ENCODE measurements at regions not wholly inside any gene's neighbourhood (a gene's known extent, or its start where the extent isn't known, plus 50 kb on each side); places are given as distances from the start of the nearest gene placed in this dataset.
"Not testable (repeated sequence)": the region's sequence is repeated elsewhere in the genome, so short reads cannot be mapped to it uniquely, and the experiment has no call there.

DNA sequence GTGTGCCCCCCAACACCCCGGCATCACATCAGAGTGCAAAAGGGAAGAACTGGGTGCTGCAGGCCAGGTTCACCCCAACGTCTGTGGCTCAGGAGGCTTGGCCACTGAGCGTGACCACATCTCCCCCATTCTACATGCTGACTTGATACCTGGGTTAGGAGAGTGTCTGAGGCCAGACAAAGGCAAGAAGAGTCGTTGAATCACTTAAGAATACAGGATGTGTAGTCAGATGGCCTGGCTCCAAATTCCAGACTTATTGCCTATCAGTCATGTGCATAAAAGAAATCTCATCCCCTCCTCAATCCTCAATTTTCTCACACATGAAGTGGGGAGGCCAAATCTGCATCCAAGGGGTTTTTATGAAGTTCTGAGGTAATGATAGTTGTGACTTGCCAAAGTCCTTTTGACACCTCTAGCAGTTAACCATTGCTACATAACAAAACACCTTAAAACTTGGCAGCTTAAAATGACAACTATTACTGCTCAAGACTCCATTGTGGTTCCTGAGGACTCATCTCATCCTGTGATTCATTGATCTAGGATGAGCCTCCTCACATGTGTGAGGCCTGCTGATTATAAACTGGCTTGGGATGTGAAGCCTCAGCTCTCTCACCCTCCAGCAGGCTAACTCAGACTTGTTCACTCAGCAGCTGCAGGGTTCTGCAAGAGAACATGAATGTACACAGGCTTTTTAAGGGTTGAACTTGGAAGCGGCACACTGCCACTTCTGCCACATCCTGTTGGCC lies 138.8 kb upstream of the TLE3 start:
- no peak for DNase-seq

DNA sequence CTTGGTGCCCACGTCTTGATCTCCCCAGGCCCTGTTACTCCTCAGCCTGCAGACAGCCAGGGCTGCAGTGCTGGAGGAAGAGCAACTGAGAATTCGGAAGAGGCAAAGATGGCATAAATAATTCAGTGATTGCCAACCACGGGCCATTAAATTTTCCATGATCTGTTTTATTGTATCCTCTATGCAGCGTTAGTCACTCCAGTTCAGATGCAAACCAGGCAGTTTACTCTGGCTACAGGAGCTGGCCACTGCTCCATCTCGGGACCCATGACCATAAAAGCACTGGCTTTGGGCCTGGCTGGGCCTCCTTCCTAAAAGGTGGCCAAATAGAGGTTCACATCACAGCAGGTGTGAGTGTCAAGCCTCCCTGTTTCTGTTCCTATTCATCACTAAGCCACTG lies 137.6 kb upstream of the TLE3 start:
- DNase-seq = no peak

DNA sequence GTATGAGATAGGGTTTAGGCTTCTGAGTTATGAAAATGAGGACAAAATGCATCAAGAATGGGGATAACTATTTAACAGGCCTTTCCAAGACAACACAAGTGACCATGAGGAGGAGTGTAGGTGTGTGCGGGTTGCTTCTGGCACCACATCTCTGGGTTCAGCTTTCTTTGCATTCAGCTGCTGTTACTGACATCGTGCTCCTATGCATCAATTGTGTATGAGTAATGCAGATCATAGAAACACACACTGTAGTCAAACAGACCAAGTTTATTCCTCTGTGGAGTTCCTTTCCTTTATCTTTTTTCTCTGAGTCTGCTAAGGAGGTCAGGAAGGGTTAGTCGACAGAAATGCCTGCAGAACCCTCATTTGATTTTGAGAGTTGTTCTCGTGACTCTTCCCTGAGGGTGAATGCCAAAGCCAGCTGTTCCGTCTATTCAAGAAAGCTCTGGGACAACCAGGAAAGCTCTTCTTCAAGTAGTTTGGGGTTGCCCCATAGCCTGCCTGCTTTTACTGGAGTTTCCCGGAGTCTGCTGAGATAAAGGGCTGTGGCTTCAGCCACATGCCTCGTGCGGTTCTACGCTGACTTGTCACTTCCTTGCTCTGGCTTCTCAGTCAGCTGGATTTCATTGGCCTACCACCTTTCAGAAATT lies 136.7 kb upstream of the TLE3 start:
- DNase-seq = no peak

DNA sequence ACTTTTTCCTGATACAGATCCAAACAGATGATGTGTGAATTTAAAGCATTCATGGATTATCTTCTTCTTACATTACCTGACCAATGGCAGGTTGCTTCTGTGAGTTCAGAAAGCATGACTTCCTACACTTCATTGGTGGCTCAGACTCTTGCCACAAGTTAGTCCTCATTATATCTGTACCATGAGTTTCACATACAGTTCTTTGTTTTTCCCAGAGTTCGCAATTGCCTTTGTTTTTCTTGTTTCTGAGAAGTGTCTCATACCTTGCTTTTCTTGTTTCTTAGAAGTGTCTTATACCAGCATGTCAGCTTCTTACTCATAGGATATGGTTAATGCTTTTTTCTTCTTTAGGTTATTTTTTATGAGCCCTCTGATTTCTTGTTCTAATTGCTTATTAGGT lies 133.8 kb upstream of the TLE3 start:
- no peak for DNase-seq

DNA sequence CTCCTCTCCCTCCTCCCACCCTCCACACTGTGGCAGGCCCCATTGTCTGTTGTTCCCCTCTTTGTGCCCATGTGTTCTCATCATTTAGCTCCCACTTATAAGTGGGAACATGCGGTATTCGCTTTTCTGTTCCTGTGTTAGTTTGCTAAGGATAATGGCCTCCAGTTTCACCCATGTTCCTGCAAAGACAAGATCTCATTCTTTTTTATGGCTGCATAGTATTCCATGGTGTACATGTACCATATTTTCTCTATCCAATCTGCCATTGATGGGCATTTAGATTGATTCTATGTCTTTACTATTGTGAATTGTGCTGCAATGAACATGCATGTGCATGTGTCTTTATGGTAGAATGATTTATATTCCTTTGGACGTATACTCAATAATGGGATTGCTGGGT lies 130.2 kb upstream of the TLE3 start:
- DNase-seq = not testable (repeated sequence)

DNA sequence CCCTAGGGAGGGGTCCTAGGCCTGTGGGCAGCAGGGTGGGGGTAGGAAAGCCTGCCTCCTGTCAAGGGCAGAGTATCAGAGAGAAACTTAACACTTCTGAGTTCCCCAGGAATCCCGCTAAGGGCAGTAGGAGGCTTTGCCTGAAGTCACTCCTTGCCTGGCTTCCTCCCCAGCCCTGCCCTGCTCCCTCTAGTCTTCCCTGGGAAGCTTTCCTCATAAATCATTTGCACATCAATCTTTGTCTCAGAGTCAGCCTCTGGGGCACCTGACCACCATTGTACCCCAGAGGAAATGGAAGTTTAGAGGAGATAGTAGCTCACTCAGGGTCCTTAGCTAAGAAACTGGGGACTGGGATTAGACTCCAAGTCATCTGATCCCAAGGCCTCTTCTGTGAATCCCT lies 129.4 kb upstream of the TLE3 start:
- no peak for DNase-seq

DNA sequence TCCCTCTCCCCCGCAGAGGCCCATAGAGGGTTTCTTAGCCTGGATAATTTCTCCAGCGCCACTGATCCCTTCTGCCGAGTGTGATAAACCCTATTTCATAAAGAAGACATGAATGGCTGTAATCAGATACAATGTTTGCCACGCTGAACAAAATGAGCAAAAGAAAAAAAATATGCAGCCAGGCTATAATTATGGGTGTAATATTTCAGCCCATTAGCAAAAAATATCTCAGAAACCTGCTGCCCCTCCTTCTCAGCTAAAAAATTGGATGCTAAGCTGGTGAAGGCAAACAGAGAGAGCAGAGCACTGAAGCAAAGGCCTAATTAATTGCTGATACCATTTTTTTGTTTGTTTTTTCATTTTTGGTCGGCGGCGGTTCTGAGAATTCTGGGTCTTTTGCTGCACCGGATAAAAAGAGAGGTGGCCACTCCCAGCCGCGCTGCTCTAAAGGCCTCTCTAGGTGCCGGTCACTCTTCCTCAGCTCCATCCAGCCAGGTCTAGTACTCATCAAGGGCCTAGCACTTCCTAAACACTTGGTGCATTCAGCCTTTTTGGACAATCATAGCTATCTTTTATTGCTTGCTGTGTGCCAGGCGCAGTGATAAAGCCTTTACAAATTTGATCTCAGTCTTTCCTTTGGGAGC lies 128.7 kb upstream of the TLE3 start:
- DNase-seq = no peak

DNA sequence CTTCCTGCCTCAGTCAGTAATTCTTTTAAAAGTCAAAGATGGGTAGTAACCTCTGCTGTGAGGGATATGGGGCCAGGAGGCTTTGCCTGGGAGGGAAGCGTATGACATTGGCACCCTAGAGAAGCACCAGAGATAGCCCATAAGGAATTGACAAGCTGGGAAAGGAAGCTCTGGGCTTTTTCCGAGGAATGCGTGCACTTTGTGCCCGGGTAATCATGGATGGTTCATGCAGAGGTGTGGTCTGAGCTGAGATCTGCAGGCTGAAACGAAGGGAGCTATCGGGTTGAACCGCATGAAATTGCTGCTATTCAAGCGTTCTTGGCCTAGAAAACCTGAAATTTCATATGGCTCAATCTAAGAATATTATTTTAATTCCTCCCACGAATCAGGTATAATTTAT lies 127.7 kb upstream of the TLE3 start:
- no peak for DNase-seq

DNA sequence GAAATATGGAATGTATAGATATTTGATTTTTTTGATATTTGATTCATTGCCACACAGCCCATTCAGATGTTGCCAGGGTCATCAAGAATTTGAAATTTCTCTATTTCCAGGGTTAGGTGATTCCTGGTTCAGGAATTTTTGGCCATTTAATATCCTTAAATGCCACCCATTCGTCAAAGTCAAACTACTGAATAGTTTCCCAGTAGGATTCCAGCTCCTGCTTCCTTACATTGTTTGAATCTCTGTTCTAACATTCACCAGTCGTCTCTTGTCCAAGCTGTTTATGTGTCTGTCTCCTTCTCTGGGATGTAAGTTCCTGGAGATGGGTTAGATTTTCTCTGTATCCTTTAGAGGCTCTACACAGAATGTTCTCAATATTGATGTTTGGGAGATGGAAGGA lies 124.9 kb upstream of the TLE3 start:
- DNase-seq = no peak

DNA sequence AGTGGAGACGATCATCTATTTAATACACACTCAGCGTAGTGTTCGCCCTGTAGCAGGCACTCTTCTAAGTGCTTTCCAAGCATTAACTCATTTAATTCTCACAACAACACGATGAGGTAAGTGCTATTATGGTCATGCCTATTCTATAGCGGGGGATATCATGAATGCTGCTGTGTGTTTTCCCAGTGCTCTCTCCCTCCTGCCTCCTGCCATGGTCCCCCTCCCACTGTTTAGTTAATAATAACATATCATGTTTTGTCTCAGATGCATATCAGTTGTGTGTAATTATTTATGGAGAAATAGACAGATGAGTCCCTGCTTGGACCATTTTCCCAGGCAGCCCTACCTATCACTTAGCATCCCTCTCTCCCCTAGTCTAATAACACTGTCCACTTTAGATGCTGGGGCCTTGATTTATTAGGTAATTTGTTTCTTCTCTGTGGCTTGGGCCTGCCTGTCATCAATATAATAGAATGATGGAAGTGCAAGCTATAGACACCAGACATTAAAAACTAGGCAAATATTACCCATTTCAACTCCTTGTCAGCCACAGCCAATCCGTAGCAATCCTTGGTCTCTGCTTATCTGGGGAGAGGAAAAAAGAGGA lies 122.9 kb upstream of the TLE3 start:
- DNase-seq = no peak

DNA sequence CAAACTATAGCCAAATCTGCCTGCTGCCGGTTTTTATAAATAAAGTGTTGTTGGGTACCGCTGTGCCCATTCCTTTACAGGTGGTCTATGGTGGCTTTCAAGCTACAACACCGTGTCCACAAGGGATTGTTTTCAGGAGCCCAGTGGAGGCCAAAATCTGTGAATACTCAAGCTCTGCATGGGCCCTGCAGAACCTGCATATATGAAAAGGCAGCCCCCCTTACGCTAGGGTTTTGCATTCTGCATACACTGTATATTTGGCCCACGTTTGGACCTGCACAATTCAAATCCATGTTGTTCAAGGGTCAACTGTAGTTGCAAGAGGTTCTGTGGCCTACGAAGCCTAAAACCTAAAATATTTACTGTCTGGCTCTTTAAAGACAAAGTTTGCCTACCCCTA lies 122.2 kb upstream of the TLE3 start:
- DNase-seq = no peak

DNA sequence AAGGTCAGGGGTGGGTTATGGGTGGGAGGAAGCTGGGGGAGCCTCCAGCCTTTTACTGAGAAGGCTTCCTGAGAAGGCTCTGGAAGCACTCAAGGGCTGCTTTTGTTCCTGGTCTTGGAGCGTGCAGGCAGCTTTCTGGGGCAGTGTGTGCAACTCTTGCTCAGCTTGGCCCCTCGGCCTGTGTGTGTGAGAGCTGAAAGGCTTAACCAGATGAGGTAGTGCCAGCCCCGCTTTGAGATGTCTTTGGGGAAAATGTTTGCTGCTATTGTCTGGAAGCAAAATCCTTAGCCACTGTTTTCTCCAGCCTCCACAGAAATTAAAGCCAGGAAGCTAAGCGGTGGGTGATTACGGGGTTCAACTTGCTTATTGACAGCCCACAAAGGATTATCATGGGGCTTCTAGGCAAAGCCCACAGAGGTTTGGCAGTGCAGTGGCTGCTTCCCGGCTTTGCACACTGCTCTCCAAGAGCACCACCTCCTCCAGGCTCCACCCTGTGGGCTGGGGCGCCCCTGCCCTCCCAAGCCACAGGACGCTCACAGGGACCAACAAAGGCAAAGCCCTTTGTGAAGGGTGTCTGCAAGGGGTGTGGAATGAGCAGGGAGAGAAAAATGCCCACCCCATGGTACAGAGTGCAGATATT lies 121.7 kb upstream of the TLE3 start:
- DNase-seq = no peak

DNA sequence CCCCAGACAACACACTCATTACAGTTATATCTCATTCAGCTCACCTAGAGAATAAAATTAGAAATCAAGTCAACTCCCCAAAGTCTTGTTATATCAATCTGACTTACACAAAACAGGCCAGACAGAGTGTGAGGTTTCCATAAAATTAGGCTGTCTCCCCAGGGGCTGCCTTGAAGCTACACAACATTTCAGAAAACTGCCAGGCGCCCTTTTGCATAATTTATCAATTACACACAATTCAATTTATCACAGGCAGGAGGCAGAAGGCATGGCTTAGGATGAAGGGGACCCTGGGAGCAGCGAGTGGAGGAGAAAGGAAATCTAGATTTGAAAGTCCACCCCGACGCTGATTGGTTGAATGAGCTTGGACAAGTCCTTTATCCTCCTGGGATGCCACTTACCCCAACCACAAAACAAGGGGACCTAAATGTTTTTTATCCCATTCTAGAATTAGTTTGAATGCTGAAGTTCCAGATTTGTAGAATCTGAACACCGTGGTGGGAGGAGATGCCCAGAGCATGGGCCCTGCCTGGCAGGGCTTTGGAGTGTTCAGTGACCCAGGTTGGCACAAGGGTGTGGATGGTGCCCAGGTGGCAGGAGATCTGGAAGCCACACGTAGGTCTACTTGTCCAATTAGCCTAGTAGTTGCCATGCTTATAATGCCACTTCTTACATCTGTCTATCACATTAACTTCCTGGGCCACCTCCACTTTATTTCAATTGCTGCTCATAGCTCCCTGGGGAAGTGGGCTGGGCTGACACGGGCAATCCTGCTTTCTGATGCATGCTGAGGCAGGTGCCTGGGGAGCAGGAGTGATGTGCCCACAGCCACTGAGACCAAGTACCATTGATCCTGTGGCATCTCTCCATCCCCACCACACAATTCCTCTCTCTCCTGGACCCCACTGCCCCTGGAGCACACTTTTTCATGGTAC lies 119.8 kb upstream of the TLE3 start:
- no peak for DNase-seq

DNA sequence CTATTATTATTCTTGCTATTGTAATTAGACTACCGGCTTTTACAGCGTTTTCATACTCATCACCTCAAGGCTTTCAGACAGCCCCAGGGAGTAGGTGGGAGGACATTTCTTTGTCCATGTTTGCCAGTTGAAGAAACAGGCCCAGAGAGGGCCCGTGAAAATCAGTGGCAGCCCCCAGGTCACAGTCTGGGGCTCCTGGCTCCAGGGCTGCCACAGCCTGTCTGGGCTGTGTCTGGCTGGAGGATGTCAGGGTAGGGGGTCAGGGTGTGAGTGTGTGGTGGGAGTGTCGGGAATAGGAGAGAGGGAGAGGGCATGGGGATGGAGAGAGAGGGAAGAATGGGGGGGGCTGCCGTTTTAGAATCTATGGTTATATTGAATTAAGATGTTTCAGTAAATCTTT lies 118.2 kb upstream of the TLE3 start:
- no peak for DNase-seq

DNA sequence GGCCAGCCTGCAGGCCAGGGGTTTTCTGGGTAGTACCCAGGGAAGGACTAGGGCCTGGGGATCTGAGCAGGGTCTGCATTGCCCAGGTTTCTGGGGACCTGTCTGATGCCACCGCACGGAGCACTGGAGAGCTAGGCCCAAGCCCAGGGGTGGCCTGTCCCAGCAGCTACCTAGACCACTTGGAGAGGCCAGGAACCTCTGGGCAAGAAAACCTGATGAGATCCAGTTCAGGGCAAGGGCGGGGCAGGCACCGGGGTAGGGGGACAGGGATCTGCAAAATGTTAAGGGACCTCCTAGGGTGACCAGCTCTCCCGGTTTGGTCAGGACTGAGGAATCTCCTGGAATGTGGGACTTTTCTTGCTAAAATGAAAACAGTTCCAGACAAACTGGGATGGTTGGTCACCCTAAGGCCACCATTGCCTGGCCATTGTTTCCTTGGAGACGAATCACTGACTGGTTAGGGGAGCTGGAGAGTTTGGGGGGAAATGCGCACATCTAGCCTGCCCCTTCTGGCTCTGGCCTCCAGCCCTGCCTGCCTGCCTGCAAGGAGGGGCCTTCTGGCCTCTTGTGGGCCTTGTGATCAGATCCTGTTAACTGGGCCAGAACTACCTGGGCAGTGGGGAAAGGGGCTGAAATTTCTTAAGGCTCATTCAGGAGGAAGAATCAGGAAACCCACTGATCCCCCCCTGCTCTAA lies 117.4 kb upstream of the TLE3 start:
- DNase-seq = no peak

DNA sequence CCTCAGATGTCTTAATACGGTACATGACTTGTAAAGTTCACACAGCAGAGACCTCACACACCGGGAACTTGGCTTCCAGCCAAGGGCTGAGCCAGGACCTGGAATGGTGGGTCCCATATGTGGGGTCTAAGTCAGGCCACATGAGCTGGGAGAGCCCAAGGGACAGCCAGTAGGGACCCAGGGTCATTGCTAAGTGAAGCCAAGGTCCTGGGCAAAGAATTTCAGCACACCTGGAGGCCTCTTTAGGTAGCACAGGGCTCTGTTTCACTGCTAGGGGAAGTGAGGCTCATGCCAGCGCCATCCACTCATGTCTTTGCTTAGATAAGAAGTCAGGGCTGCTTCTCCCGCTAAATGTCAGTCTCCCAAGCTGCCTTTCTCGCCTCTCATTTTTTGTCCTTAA lies 116.6 kb upstream of the TLE3 start:
- no peak for DNase-seq

DNA sequence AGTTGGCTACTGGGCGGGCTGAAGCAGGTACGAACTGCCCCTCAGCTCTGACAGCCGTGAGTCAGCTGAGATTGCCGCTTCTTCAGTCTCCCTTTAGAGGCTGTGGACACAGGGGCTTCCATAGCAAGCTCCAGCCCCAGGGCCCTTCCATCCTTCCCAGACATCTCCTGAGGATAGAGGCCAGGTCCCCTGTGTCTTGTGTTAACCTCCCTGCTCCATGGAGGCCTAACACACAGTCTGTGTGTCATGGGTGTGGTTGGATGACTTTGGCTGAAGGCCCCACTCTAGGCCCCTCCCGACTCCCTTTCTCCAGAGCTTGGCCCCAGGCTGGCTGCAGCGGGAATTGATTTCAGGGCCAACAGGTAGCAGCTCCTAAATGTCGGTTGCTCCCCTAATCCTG lies 116.1 kb upstream of the TLE3 start:
- no peak for DNase-seq

DNA sequence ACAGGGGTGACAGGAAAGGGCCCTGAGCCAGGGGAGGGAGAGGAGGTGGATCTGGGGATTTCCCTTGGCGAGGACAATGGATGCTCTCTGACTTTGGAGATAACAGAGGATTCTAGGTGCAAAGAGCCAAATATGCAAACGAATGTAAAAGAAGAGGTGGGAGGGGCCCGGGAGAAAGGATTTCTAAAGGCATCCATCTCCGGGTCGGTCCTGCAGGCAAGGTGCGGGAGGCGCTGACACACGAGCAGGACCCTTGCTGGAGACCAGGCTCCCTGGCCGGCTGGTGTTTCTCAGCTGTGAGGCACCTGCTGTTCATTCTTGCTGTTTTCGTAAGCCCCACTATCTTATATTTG lies 115.2 kb upstream of the TLE3 start:
- DNase-seq = no peak

DNA sequence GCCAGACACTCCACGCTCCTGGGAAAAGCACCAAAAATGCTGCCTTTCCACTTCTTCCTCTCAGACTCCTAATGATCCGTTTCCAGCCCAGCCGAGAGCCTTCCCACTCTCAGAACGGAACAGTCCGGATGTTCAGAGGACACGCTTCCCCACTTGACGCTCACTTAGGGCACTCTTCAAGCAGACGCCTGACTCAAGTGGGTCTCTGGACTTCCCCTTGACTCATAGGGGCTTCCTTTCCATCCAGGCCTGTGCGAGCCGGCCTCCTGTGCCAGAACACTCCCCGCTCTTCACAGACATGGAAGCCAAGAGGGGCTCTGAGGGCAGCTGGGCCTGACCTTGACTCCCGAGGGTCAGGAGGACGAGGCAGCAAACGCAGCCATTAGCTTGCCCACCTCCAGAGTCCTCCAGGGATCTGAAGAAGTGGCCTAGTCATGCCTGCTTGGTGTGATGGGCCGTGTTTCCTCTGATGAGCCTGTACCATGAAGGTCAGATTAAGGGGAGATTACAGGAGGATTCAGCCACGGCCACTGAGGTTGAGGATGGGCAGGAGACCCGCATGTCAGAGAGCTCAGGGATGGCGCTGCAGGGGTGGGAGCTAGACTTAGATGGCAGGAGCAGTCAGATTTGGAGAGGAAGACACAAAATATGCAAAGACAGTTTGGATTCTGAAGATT lies 114.7 kb upstream of the TLE3 start:
- no peak for DNase-seq

DNA sequence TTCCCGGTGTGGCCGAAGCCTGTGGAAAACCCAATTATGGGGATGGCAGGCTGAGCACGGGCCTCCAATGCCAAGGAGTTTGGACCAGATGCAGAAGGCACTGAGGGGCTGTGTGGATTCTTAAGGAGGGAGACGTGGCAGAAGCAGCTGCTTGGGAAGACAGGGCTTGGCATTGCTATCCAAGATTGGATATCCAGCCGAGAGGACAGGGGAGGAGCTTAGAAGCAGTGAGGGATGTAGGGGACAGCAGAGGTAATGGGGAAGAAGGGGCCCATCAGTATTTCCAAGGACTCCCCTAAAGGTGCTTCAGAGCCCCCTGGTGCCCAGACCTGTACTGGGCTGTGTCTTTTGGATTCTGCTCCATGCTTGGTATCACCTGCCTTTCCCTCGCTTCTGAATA lies 112.8 kb upstream of the TLE3 start:
- no peak for DNase-seq

DNA sequence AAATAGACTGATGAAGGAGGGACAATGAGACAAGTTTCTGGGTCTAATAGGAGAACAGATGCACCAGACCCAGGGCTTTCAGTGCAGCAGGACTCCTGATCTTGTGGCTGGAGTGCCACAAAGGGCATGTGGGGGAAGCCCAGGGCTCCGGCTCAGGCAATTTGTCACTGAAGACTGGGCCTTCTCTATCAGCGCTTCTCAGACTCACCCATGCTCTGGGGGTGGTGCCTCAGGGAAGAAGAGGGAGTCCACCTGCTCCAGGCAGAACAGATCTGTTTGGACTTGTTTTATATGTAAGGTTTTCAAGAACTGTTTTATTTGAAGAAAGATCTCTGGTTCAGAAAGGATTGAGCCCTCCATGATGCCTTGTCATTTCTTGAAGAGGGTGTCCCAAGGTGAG lies 112.4 kb upstream of the TLE3 start:
- DNase-seq = no peak
